ENCODE measurements at regions not wholly inside any gene's neighbourhood (a gene's known extent, or its start where the extent isn't known, plus 50 kb on each side); places are given as distances from the start of the nearest gene placed in this dataset.

GRCh38 chr3:137300703-137301102 is 342.9 kb downstream of the IL20RB start:
- FAIRE-seq (no peak), DNase-seq (ENCODE audit: low read depth, low spot score) (no peak)
- H3K9me3 ChIP-seq (ENCODE audit: control insufficient read depth, low read depth, low read length): no peaks in the 10 kb centered on the region
- no peaks in the 10 kb centered on the region for H3K27me3 ChIP-seq (ENCODE audit: control insufficient read depth, extremely low read depth, insufficient read depth, low read length)
- no peak overlapping the region for H3K27ac ChIP-seq (ENCODE audit: control insufficient read depth, insufficient read depth, low read length)
- H3K9ac ChIP-seq (ENCODE audit: control insufficient read depth, extremely low read depth, insufficient read depth, low read length): no peak overlapping the region
- no peak for TF ChIP-seq CTCF (optimal IDR thresholded peaks at IDR 0.05 in 1 of 3, IDR thresholded peaks at IDR 0.05 in 1 of 3, conservative IDR thresholded peaks at IDR 0.05 in 1 of 3; ENCODE audit: extremely low read depth in 1 of 3, insufficient read depth in 2 of 3, low read length in 3 of 3)
- no peak overlapping the region for H3K4me2 ChIP-seq (ENCODE audit: control insufficient read depth, extremely low read depth, insufficient read depth, low read depth, low read length)
- H3K4me1 ChIP-seq (ENCODE audit: control insufficient read depth, extremely low read depth, insufficient read depth, low read length): no peaks in the 10 kb centered on the region
- no peaks in the 10 kb centered on the region for H4K20me1 ChIP-seq (ENCODE audit: control insufficient read depth, extremely low read depth, insufficient read depth, low read length)
- H3K79me2 ChIP-seq (ENCODE audit: control insufficient read depth, insufficient read depth, low read length): no peaks in the 10 kb centered on the region
- H2AFZ ChIP-seq (ENCODE audit: control insufficient read depth, low read length): no peak overlapping the region
- dilution Hi-C loops (cut with MboI; ENCODE audit: extremely low pct_ligation_motif_present, low sequenced_read_pairs): no loop called here
- no peaks in the 10 kb centered on the region for H3K9me1 ChIP-seq (ENCODE audit: control insufficient read depth, extremely low read depth, insufficient read depth, low read length)
- H3K4me3 ChIP-seq (ENCODE audit: control insufficient read depth in 2 of 3, extremely low read depth in 1 of 3, insufficient read depth in 2 of 3, low read depth in 1 of 3, low read length in 3 of 3): no peak overlapping the region
- no peaks in the 10 kb centered on the region for H3K36me3 ChIP-seq (ENCODE audit: control insufficient read depth in 2 of 2, extremely low read depth in 1 of 2, insufficient read depth in 2 of 2, low read length in 2 of 2)

GRCh38 chr3:137304313-137305056 is 346.7 kb downstream of the IL20RB start:
- H3K4me3 ChIP-seq (ENCODE audit: control insufficient read depth in 2 of 3, extremely low read depth in 1 of 3, insufficient read depth in 2 of 3, low read depth in 1 of 3, low read length in 3 of 3): no peak overlapping the region
- H3K27ac ChIP-seq (ENCODE audit: control insufficient read depth, insufficient read depth, low read length): no peak overlapping the region
- no peaks in the 10 kb centered on the region for H3K36me3 ChIP-seq (ENCODE audit: control insufficient read depth in 2 of 2, extremely low read depth in 1 of 2, insufficient read depth in 2 of 2, low read length in 2 of 2)
- H2AFZ ChIP-seq (ENCODE audit: control insufficient read depth, low read length): no peak overlapping the region
- no peaks in the 10 kb centered on the region for H3K9me3 ChIP-seq (ENCODE audit: control insufficient read depth, low read depth, low read length)
- H3K27me3 ChIP-seq (ENCODE audit: control insufficient read depth, extremely low read depth, insufficient read depth, low read length): no peaks in the 10 kb centered on the region
- H3K9ac ChIP-seq (ENCODE audit: control insufficient read depth, extremely low read depth, insufficient read depth, low read length): no peak overlapping the region
- DNase-seq (ENCODE audit: low read depth, low spot score) (no peak), FAIRE-seq (no peak)
- H3K9me1 ChIP-seq (ENCODE audit: control insufficient read depth, extremely low read depth, insufficient read depth, low read length): no peaks in the 10 kb centered on the region
- no peak overlapping the region for H3K4me2 ChIP-seq (ENCODE audit: control insufficient read depth, extremely low read depth, insufficient read depth, low read depth, low read length)
- no peaks in the 10 kb centered on the region for H3K4me1 ChIP-seq (ENCODE audit: control insufficient read depth, extremely low read depth, insufficient read depth, low read length)
- H4K20me1 ChIP-seq (ENCODE audit: control insufficient read depth, extremely low read depth, insufficient read depth, low read length): no peaks in the 10 kb centered on the region
- TF ChIP-seq EZH2 (IDR thresholded peaks at IDR 0.05; ENCODE audit: low read length): no peak
- TF ChIP-seq CTCF (optimal IDR thresholded peaks at IDR 0.05 in 1 of 3, IDR thresholded peaks at IDR 0.05 in 1 of 3, conservative IDR thresholded peaks at IDR 0.05 in 1 of 3; ENCODE audit: extremely low read depth in 1 of 3, insufficient read depth in 2 of 3, low read length in 3 of 3): peak; percentile 7 to 23 (median 9)
- dilution Hi-C loops (cut with MboI; ENCODE audit: extremely low pct_ligation_motif_present, low sequenced_read_pairs): no loop called here
- no peaks in the 10 kb centered on the region for H3K79me2 ChIP-seq (ENCODE audit: control insufficient read depth, insufficient read depth, low read length)
